KBM-7 (cell line): ENCODE measurements at regions not wholly inside any gene's neighbourhood (a gene's known extent, or its start where the extent isn't known, plus 50 kb on each side); places are given as distances from the start of the nearest gene placed in this dataset.
"Not testable (repeated sequence)": the region's sequence is repeated elsewhere in the genome, so short reads cannot be mapped to it uniquely, and the experiment has no call there.

Experiments used
- DNase-seq: peaks from one replicate; pipeline ENCODE4 v3.0.0-alpha.2; 2015
- in situ Hi-C: fragments of 300-500 bp; cut with MboI; formaldehyde crosslinking; loops from 2 replicates; pipeline ENCODE4 v1.14.3; 2020; ENCODE audit warnings: low sequenced_read_pairs, low pct_unique_long_range_greater_than_20kb, mixed read lengths

DNA sequence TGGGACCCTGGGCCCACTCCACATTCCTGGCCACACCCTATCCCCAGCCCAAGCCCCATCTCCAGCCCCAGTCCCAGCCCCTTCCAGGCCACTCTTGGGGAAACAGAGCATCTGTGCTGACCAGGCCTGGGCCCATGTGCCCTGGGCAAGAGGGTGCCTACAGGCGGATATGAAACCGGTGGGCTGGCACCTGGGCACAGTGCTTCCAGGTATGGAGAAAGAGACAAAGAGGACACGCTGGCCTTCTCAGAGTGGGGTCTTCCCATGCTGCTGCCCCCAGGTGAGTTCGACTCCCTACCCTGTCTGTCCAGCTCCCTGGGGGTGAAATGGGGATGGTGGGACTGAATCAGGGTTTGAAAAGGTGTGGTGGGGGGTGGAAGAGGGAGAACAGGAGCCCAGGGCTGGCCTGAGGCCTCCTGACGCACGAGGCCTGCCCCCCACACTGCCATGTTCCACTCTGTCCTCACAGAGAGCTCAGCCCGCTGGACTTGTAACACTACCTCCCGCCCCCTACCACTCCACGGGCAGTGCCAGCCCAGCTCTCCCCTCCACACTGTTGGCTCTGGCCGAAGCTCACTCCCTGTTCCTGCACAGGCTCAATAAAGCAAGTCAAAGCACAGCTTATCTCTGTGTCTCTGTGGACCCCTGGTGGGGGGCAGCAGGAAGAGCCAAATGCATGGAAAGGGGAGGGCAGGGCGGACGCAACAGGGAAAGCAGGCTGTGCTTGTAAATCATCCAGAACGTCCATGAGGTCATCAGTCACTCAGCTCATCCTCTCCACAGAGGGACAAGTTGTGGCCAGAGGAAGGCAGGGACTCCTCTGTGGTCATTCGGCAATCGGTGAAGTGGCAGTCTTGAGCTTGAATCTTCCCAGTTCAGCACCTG is 71.1 kb upstream of the TMEM97 start:
- in situ Hi-C loops = loop anchor here (25.0 kb wide), 1 partner anchor 461 kb away; no protein-coding TSS in a partner anchor
- no peak for DNase-seq

DNA sequence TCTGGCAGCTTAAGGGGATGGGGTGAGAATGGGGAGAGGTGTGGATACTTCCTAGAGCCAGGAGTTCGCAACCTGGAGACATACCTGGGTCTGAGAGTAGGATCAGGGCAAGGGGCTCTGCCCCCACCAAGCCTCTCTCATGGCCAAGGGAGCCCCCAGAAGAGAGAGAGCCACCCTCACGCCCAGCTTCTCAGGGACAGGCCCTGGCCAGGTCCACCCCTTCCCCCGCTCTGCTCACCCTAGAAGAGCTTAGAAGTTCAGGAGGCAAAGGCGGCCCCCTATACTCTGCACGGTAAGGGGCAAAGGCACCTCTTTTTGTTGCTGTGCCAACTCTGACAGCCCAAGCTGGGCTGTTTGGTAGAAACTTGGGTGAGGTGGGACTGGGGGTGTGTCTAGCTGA is 69.3 kb upstream of the TMEM97 start:
- in situ Hi-C loops = loop anchor here (25.0 kb wide), 1 partner anchor 462 kb away; no protein-coding TSS in a partner anchor
- DNase-seq = no peak

DNA sequence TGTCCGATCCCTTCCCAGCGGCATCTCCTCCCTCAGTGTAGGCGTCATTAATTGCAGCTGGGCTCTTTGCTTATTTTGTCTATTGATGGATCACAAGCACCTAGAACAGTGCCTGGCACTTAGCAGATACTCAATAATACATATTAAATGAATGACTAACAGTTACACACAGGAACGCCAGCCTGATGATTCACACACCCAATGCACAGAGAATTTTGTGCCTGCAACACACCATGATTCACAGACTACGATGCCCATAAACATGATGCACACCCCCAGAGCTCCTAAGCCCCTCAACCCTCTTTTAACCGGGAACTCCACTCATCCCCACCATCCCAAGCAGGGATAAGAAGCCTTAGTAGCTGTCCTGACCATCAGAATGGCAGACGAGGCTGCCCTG is 66.6 kb upstream of the TMEM97 start:
- in situ Hi-C loops = no loop called here
- DNase-seq = no peak

DNA sequence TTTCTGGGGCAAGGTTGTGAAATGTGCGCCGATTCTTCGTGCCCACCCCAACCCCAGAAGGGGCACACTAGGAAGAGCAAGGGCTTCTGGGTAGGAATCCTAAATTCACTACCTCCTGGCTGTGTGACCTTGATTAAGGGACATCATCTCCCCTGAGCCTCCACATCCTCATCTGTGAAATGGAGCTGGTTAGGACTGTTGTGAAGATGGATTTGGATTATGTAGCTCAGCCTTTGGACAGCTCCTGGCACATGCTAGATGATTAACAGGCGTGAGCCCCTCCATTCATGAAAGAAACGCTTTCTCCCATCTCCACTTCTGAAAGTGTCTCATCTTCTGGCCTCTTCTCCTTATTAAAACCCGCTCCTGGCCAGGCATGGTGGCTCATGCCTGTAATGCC is 65.3 kb upstream of the TMEM97 start:
- no peak for DNase-seq
- in situ Hi-C loops = no loop called here

DNA sequence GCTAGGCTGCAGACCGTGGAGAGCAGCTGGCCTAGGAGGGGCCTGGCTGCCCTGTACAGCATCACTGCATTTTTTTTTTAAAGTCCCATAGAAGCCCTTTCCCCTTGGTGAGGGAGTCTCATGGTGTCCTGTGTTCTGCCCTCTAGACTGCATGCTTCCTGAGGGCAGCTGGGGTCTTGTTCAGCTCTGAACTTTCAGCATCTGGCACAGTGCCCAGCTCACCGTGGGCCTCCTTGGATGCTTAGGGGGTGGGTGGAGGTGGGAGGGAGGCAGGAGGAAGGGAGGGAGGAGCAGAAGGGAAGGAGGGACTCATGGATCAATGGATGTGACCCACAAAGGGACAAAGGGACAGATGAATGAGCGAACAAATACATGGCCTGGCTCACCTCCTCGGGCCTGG is 63.4 kb upstream of the TMEM97 start:
- in situ Hi-C loops = no loop called here
- DNase-seq = no peak

DNA sequence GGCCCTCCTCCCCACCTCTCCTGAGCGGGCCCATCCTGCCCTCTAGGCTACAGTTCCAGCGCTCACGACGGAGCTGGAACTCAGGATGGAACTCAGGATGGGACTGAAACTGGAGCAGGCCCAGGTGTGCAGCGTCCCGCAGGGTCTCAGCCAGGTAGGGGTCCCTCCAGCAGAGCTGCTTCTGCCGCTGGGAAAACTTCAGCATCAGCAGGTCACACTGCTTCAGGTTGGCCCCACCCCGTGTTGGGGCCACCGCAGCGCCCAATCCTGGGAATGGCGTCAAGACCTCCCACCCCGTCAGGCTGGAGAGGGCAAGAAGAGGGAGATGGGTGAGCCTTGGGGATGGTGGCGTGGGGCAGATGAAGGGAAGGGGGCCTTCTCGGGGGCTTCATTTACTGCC is 62.6 kb upstream of the TMEM97 start:
- no peak for DNase-seq
- in situ Hi-C loops = no loop called here

DNA sequence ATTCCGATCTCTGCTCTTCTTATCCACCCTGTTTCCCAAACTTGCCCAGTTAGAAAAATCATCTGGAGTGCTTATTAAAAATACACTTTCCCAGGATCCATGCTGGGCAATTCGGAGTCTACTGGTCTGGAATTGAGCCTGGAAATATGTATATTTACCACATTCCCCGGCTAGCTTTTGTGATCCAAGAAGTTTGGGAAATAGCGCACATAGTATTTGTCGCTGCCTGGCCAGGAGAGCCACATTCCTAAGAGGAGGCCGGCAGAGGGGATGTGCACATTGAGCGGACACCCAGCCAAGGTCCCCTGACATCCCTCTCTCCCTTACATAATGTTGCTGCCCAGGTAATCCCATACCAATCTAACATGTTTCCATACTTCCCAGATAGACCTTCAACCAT is 62.1 kb upstream of the TMEM97 start:
- in situ Hi-C loops = no loop called here

DNA sequence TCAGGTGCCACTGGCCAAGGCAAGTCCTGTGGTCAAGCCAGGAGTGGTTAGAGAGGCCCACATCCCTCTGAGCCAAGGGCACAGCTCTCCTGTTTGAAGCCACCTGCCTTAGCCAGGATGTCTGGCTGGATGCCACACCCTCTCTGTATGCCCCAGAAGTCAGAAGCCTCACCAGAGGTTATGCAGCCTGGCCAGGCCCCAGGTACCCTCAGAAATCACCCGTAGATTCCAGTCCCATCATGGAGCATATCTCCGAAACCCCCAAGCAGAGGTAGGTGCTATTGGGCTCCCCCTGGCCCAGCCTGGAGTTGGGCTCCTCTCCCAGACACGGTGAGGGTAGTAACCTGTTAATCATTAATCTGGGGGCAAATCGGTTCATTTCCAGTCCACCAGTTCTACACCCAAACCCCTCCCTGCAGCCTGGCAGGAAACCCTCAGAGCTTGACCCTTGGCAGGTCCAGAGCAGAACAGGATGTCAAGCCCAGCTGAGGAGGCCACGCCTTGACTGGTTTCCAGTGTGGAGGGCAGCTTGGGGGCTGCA is 60.6 kb upstream of the TMEM97 start:
- in situ Hi-C loops = no loop called here
- no peak for DNase-seq

More for the DNA sequence above, 62.1 kb upstream of the TMEM97 start:
- DNase-seq = no peak

DNA sequence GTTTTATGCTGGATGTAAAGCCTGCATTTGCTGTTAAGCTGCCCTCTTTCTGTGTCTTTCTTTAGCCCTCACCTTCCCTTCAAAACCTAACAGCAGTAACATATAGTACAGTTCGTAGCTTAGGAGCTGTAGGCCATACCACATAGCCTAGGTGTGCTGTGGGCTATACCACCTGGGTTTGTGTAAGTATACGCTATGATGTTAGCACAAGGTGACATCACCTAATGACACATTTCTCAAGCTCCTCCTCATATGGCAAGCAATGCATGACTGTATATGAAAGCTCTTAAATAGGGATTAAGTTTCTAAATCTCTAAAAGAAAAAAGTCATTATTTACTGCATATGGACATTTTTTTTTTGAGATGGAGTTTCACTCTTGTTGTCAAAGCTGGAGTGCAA is 57.8 kb upstream of the TMEM97 start:
- DNase-seq = no peak
- in situ Hi-C loops = no loop called here

DNA sequence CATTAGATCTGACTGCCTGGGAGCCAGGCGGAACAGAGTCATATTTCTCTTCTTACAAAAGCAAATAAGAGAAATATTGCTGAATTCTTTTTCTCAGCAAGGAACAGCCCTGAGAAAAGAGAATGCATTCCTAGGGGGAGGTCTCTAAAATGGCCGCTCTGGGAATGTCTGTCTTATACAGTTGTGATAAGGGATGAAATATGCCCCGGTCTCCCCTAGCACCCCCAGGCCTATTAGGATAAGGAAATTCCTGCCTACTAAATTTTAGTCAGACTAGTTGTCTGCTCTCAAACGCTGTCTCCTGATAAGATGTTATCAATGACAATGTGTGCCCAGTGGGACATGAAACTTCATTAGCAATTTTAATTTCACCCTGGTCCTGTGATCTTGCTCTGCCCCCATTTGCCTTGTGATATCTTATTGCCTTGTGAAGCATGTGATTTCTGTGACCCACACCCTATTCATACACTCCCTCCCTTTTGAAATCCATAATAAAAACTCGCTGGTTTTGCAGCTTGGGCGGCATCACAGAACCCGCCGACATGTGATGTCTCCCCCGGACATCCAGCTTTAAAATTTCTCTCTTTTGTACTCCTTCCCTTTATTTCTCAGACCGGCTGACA is 56.8 kb upstream of the TMEM97 start:
- DNase-seq = peak; percentile 20
- in situ Hi-C loops = not testable (repeated sequence)

DNA sequence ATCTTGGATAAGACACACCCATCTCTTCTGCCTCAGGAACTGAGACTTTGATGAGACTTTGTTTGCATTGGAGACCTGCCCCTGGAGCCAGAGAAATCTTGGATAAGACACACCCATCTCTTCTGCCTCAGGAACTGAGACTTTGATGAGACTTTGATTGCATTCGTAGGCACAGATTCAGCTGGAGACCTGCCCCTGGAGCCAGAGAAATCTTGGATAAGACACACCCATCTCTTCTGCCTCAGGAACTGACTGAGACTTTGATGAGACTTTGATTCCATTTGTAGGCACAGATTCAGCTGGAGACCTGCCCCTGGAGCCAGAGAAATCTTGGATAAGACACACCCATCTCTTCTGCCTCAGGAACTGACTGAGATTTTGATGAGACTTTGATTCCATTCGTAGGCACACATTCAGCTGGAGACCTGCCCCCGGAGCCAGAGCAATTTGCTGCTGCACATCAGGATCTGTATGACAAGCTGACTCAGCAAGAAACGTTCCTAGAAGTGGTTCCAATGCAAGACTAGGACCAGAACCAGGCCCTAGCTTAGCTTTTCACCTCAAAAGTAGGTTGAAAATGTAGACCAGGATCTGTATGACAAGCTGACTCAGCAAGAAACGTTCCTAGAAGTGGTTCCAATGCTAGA is 54.0 kb upstream of the TMEM97 start:
- DNase-seq, in situ Hi-C loops: not testable (repeated sequence)

DNA sequence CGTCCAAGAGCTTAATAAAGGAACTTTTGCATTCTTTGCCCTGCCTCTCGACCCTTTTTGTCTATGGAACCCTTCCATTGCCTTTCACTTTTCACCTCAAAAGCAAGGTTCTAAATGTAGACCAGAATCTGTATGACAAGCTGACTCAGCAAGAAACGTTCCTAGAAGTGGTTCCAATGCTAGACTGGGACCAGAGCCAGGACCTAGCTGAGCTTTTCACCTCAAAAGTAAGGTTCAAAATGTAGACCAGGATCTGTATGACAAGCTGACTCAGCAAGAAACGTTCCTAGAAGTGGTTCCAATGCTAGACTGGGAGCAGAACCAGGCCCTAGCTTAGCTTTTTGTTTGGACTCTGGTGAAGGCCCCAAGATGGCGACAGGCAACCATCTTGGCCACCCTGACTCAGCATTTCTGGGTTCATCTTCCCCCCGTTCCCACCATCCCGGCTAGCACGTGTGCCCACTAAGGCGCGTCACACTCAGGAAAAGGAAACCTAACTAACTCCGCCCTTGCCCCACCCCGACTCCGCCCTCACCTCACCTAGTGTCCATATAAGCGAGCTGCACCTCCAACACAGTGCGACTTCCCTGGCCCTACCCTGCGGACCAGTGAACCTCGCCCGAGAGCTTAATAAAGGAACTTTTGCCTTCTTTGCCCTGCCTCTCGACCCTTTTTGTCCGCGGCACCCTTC is 53.0 kb upstream of the TMEM97 start:
- in situ Hi-C loops, DNase-seq: not testable (repeated sequence)

DNA sequence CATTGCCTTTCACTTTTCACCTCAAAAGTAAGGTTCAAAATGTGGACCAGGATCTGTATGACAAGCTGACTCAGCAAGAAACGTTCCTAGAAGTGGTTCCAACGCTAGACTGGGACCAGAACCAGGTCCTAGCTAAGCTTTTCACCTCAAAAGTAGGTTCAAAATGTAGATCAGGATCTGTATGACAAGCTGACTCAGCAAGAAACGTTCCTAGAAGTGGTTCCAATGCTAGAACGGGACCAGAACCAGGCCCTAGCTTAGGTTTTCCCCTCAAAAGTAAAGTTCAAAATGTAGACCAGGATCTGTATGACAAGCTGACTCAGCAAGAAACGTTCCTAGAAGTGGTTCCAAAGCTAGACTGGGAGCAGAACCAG is 52.5 kb upstream of the TMEM97 start:
- DNase-seq, in situ Hi-C loops: not testable (repeated sequence)

DNA sequence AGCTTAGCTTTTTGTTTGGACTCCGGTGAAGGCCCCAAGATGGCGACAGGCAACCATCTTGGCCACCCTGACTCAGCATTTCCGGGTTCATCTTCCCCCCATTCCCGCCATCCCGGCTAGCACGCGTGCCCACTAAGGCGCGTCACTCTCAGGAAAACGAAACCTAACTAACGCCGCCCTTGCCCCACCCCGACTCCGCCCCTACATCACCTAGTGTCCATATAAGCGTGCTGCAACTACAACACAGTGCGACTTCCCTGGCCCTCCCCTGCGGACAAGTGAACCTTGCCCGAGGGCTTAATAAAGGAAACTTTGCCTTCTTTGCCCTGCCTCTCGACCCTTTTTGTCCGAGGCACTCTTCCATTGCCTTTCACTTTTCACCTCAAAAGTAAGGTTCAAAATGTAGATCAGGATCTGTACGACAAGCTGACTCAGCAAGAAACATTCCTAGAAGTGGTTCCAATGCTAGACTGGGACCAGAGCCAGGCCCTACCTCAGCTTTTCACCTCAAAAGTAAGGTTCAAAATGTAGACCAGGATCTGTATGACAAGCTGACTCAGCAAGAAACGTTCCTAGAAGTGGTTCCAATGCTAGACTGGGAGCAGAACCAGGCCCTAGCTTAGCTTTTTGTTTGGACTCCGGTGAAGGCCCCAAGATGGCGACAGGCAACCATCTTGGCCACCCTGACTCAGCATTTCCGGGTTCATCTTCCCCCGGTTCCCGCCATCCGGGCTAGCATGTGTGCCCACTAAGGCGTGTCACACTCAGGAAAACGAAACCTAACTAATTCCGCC is 51.9 kb upstream of the TMEM97 start:
- in situ Hi-C loops, DNase-seq: not testable (repeated sequence)

DNA sequence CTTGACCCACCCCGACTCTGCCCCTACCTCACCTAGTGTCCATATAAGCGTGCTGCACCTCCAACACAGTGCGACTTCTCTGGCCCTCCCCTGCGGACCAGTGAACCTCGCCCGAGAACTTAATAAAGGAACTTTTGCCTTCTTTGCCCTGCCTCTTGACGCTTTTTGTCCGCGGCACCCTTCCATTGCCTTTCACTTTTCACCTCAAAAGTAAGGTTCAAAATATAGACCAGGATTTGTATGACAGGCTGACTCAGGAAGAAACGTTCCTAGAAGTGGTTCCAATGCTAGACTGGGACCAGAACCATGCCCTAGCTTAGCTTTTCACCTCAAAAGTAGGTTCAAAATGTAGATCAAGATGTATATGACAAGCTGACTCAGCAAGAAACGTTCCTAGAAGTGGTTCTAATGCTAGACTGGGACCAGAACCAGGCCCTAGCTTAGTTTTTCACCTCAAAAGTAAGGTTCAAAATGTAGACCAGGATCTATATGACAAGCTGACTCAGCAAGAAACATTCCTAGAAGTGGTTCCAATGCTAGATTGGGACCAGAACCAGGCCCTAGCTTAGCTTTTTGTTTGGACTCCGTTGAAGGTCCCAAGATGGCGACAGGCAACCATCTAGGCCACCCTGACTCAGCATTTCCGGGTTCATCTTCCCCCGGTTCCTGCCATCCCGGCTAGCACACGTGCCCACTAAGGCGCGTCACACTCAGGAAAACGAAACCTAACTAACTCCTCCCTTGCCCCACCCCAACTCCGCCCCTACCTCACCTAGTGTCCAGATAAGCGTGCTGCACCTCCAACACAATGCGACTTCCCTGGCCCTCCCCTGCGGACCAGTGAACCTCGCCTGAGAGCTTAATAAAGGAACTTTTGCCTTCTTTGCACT is 51.0 kb upstream of the TMEM97 start:
- in situ Hi-C loops = no loop called here
- no peak for DNase-seq

DNA sequence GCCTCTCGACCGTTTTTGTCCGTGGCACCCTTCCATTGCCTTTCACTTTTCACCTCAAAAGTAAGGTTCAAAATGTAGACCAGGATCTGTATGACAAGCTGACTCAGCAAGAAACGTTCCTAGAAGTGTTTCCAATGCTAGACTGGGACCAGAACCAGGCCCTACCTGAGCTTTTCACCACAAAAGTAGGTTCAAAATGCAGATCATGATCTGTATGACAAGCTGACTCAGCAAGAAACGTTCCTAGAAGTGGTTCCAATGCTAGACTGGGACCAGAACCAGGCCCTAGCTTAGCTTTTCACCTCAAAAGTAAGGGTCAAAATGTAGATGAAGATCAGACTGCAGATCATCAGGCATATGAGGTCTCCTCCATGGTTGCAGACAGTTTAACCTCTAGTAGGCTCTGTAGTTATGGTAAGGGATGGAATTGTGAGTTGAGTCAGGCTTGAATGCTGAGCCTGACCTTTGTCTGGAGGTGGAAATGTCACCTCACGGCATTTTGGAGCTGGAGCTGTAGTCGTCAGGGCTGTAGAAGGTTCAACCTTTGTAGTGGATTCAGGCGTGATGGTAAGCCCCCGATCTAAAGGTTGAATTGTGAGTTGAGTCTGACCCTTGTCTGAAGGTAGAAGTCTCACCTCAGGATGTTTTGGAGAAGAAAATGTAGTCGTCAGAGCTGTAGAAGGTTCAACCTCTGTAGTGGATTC is 50.2 kb upstream of the TMEM97 start:
- no peak for DNase-seq
- in situ Hi-C loops = no loop called here
